Kidney (tissue), 13 donors: ENCODE measurements at regions not wholly inside any gene's neighbourhood (a gene's known extent, or its start where the extent isn't known, plus 50 kb on each side); places are given as distances from the start of the nearest gene placed in this dataset.

Experiments
- DNase-seq, 5 donors: peaks; one replicate each; pipeline ENCODE4 v3.0.0-alpha.2; 2013 to 2020
- FAIRE-seq: peaks from 2 replicates; lab custom pipeline; 2012; peaks lifted over from hg19 to GRCh38; lab: Jason Lieb, UNC
- H3K27ac ChIP-seq, 2 donors: one replicate each; pipeline ENCODE4 v1.7.0; 2013; ENCODE audit warnings: low read depth in 2 of 2, low read length in 2 of 2, inconsistent platforms in 1 of 2
- H3K27me3 ChIP-seq: one replicate; pipeline ENCODE4 v1.7.1; 2013; ENCODE audit warnings: low read length, inconsistent platforms; ENCODE audit not compliant: control insufficient read depth, insufficient read depth
- H3K36me3 ChIP-seq, 3 donors: one replicate each; pipeline versions ENCODE4 v1.7.0 to v1.7.1; 2013; ENCODE audit warnings: low read length in 3 of 3, control low read depth in 1 of 3, inconsistent platforms in 1 of 3; ENCODE audit not compliant: insufficient read depth in 3 of 3, control insufficient read depth in 2 of 3
- H3K4me1 ChIP-seq, 3 donors: one replicate each; pipeline versions ENCODE4 v1.7.0 to v1.7.1; 2013; ENCODE audit warnings: low read length in 3 of 3, inconsistent platforms in 1 of 3, low read depth in 1 of 3; ENCODE audit not compliant: control insufficient read depth in 2 of 3, insufficient read depth in 2 of 3
- H3K4me3 ChIP-seq, 3 donors: one replicate each; pipeline versions ENCODE4 v1.7.0 to v1.8.1; 2013; ENCODE audit warnings: low read length in 3 of 3, control low read depth in 1 of 3, inconsistent platforms in 1 of 3
- H3K9ac ChIP-seq, 3 donors: one replicate each; pipeline versions ENCODE4 v1.7.0 to v1.7.1; 2013; ENCODE audit warnings: low read length in 3 of 3, control low read depth in 1 of 3, inconsistent platforms in 1 of 3
- H3K9me3 ChIP-seq, 3 donors: one replicate each; pipeline versions ENCODE4 v1.7.0 to v1.7.1; 2013; ENCODE audit warnings: low read length in 3 of 3, control low read depth in 1 of 3, inconsistent platforms in 1 of 3; ENCODE audit not compliant: control insufficient read depth in 2 of 3, insufficient read depth in 1 of 3
- CTCF ChIP-seq: IDR thresholded peaks from 3 replicates; pipeline ENCODE4 v1.5.1; 2012; ENCODE audit warnings: mild to moderate bottlenecking, moderate library complexity, borderline replicate concordance; ENCODE audit not compliant: insufficient read depth; ENCODE audit errors: extremely low read depth
- intact Hi-C: fragments of 100-400 bp; cut with DNase I; formaldehyde crosslinking; loops from one replicate; pipeline ENCODE4 v1.11.1; 2022
- donor health status: control.
- donor health status: control.
- donor health status: control.
- donor health status: control.
- donor health status: control.
- donor health status: DM: yes; HTN: yes; CAD: no.
- donor health status: Normal renal cell carcinoma (clear cell type).

GRCh38 chr6:160859822-160860221 lies 131.7 kb upstream of the MAP3K4 start:
- DNase-seq: no peak
- intact Hi-C loops: no loop called here

GRCh38 chr6:160861824-160862223 lies 129.7 kb upstream of the MAP3K4 start:
- intact Hi-C loops: no loop called here
- Histone ChIP-seq H3K4me1 (no peaks in the 10 kb centered on the region), H3K4me3 (no peak overlapping the region), H3K27ac (no peak overlapping the region), H3K36me3 (no peaks in the 10 kb centered on the region), H3K9ac (no peak overlapping the region), H3K9me3 (no peaks in the 10 kb centered on the region), H3K27me3 (no peaks in the 10 kb centered on the region)
- FAIRE-seq: no peak
- no peak for DNase-seq
- no peak for TF ChIP-seq CTCF

More at GRCh38 chr6:160859822-160860221, 131.7 kb upstream of the MAP3K4 start:
- Histone ChIP-seq H3K27ac (no peak overlapping the region), H3K4me1 (no peaks in the 10 kb centered on the region), H3K9me3 (no peaks in the 10 kb centered on the region), H3K4me3 (no peak overlapping the region), H3K36me3 (no peaks in the 10 kb centered on the region), H3K27me3 (no peaks in the 10 kb centered on the region), H3K9ac (no peak overlapping the region)
- TF ChIP-seq CTCF: no peak
- FAIRE-seq: no peak

GRCh38 chr6:160863782-160864181 lies 127.8 kb upstream of the MAP3K4 start:
- no peak for TF ChIP-seq CTCF
- Histone ChIP-seq H3K4me1 (no peaks in the 10 kb centered on the region), H3K27ac (no peak overlapping the region), H3K9me3 (no peaks in the 10 kb centered on the region), H3K36me3 (no peaks in the 10 kb centered on the region), H3K27me3 (no peaks in the 10 kb centered on the region), H3K4me3 (no peak overlapping the region), H3K9ac (no peak overlapping the region)
- intact Hi-C loops: no loop called here
- FAIRE-seq: no peak
- peak in 1 of 5 donors; percentile 70 for DNase-seq

- TF ChIP-seq CTCF: no peak
- DNase-seq: no peak
Measured at GRCh38 chr6:160871320-160871719, 120.2 kb upstream of the MAP3K4 start.

More at GRCh38 chr6:160871320-160871719, 120.2 kb upstream of the MAP3K4 start:
- intact Hi-C loops: no loop called here
- no peak overlapping the region for H3K9ac ChIP-seq
- H3K36me3 ChIP-seq: no peaks in the 10 kb centered on the region
- no peak overlapping the region for H3K27ac ChIP-seq
- no peaks in the 10 kb centered on the region for H3K4me1 ChIP-seq
- no peaks in the 10 kb centered on the region for H3K9me3 ChIP-seq
- no peak for FAIRE-seq
- no peak overlapping the region for H3K4me3 ChIP-seq
- no peaks in the 10 kb centered on the region for H3K27me3 ChIP-seq
